Ascending aorta (tissue), 2 donors: ENCODE measurements at regions not wholly inside any gene's neighbourhood (a gene's known extent, or its start where the extent isn't known, plus 50 kb on each side); places are given as distances from the start of the nearest gene placed in this dataset.

ENCODE experiments used
- DNase-seq, 2 donors: peaks; one replicate each; pipeline ENCODE4 v3.0.0-alpha.2; 2019; ENCODE audit warnings: low spot score in 2 of 2
- H3K27ac ChIP-seq, 2 donors: fragments of 200-600 bp; sonication (generic); one replicate each; pipeline ENCODE4 v1.5.1; 2016 to 2017; ENCODE audit warnings: mild to moderate bottlenecking in 1 of 2
- H3K27me3 ChIP-seq: fragments of 200-600 bp; sonication (generic); one replicate; pipeline ENCODE4 v1.5.1; 2017
- H3K36me3 ChIP-seq, 2 donors: fragments of 200-600 bp; sonication (generic); one replicate each; pipeline ENCODE4 v1.5.1; 2016
- H3K4me1 ChIP-seq, 2 donors: fragments of 200-600 bp; sonication (generic); one replicate each; pipeline ENCODE4 v1.5.1; 2016 to 2017; ENCODE audit warnings: mild to moderate bottlenecking in 1 of 2
- H3K4me3 ChIP-seq, 2 donors: fragments of 200-600 bp; sonication (generic); one replicate each; pipeline ENCODE4 v1.5.1; 2016 to 2017; ENCODE audit warnings: mild to moderate bottlenecking in 1 of 2
- H3K9me3 ChIP-seq, 2 donors: fragments of 200-600 bp; sonication (generic); one replicate each; pipeline ENCODE4 v1.5.1; 2016
- CTCF ChIP-seq, 3 experiments: fragments of 200-600 bp in 2 of 3; fragments of 450-650 bp in 1 of 3; sonication (generic) in 2 of 3; IDR thresholded peaks; one replicate each; pipeline ENCODE4 v1.5.1; 2016 to 2019; ENCODE audit warnings: antibody characterized with exemption in 3 of 3, mild to moderate bottlenecking in 1 of 3, moderate library complexity in 1 of 3
- intact Hi-C: fragments of 100-400 bp; cut with DNase I; formaldehyde crosslinking; loops from one replicate; pipeline ENCODE4 v1.15.1; 2023

DNA sequence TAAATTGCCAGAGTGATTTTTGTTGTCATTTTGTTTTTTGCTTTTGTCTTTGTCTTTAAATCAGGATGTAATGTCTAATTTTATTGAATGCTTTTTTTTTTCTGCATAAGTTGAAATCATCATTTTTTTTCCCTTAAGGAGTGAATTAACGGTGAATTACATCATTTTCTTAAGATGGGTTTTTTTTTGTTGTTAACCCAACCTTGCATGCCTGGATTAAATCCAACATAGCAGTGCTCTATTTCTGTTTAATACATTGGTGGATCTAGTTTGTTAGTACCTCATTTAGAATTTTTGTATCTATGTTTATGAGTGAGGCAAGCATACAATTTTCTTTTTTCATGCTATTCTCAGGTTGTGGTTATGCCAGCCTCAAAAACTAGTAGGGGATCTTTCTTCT lies 186.4 kb upstream of the TMC3 start:
- intact Hi-C loops, result no loop called here
- H3K36me3 ChIP-seq, result no peaks in the 10 kb centered on the region
- H3K27me3 ChIP-seq, result no peaks in the 10 kb centered on the region
- H3K9me3 ChIP-seq, result no peaks in the 10 kb centered on the region
- H3K27ac ChIP-seq, result no peak overlapping the region
- no peak for TF ChIP-seq CTCF (IDR thresholded peaks at IDR 0.05)
- H3K4me1 ChIP-seq, result no peaks in the 10 kb centered on the region
- DNase-seq, result no peak
- no peak overlapping the region for H3K4me3 ChIP-seq

- TF ChIP-seq CTCF (IDR thresholded peaks at IDR 0.05), result no peak
- DNase-seq, result no peak
- no peaks in the 10 kb centered on the region for H3K27me3 ChIP-seq
- intact Hi-C loops, result no loop called here
- H3K27ac ChIP-seq, result no peak overlapping the region
- no peaks in the 10 kb centered on the region for H3K4me1 ChIP-seq
- H3K36me3 ChIP-seq, result no peaks in the 10 kb centered on the region
- H3K9me3 ChIP-seq, result no peaks in the 10 kb centered on the region
- H3K4me3 ChIP-seq, result no peak overlapping the region
Observed at GRCh38 chr15:81558056-81558455, 184.0 kb upstream of the TMC3 start.

- intact Hi-C loops, result no loop called here
- Histone ChIP-seq H3K4me3 (no peak overlapping the region), H3K9me3 (no peaks in the 10 kb centered on the region), H3K36me3 (no peaks in the 10 kb centered on the region), H3K27me3 (no peaks in the 10 kb centered on the region), H3K4me1 (no peaks in the 10 kb centered on the region), H3K27ac (no peak overlapping the region)
- TF ChIP-seq CTCF (IDR thresholded peaks at IDR 0.05), result no peak
- DNase-seq, result no peak
Observed at GRCh38 chr15:81555346-81555745, 181.3 kb upstream of the TMC3 start.

GRCh38 chr15:81548365-81549130 lies 174.5 kb upstream of the TMC3 start:
- Histone ChIP-seq H3K27me3 (no peaks in the 10 kb centered on the region), H3K9me3 (no peaks in the 10 kb centered on the region), H3K27ac (no peak overlapping the region), H3K4me3 (no peak overlapping the region), H3K4me1 (no peaks in the 10 kb centered on the region), H3K36me3 (no peaks in the 10 kb centered on the region)
- DNase-seq, result no peak
- no peak for TF ChIP-seq CTCF (IDR thresholded peaks at IDR 0.05)
- intact Hi-C loops, result no loop called here

GRCh38 chr15:81547521-81548132 lies 173.6 kb upstream of the TMC3 start:
- no peak overlapping the region for H3K27ac ChIP-seq
- intact Hi-C loops, result no loop called here
- no peaks in the 10 kb centered on the region for H3K4me1 ChIP-seq
- no peaks in the 10 kb centered on the region for H3K27me3 ChIP-seq
- H3K36me3 ChIP-seq, result no peaks in the 10 kb centered on the region
- no peaks in the 10 kb centered on the region for H3K9me3 ChIP-seq
- H3K4me3 ChIP-seq, result no peak overlapping the region
- no peak for DNase-seq
- no peak for TF ChIP-seq CTCF (IDR thresholded peaks at IDR 0.05)
